ENCODE measurements at regions not wholly inside any gene's neighbourhood (a gene's known extent, or its start where the extent isn't known, plus 50 kb on each side); places are given as distances from the start of the nearest gene placed in this dataset.
A peak's percentile ranks its signal among the peaks of the same experiment; 100 is the strongest.

DNA sequence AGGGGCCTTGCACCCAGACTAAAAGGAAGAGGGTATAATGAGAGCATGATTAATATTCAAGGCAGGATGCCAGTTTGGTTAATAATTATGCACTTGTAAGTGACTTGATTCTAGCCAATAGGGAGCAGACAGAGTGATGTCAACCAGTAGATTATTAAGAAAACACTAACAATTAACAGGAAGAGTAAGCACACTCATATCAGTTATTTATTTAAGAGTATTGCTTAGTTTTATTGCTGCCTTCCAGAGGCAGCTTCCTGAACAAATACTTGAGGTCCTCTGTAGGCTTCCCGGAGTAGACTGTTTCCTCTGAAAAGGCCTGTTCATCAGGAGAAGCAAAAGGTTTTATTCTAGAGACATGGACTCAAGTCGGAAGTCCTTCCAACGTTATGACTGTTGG is 129.1 kb upstream of the AFF2 start:
- DNase-seq: no peak

DNA sequence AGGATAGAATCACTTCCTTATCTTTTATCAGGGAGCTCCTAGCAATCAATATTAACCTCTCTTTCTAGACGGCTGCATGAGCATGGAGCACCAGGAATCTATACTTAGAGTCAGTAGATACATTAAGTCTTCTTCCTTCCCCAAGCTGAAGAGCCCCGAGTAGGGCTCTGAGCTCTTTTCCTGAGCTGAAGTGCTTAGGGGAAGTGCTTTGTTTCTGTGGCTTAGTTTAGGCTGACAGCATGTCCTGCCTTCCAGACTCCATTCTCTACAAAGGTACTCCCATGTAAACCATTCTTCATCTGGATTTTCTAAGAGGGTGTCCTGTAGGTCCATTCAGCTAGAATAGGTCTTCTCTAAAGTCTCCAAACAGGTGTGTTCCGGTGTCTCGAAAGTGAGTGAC is 127.5 kb upstream of the AFF2 start:
- no peak for DNase-seq

DNA sequence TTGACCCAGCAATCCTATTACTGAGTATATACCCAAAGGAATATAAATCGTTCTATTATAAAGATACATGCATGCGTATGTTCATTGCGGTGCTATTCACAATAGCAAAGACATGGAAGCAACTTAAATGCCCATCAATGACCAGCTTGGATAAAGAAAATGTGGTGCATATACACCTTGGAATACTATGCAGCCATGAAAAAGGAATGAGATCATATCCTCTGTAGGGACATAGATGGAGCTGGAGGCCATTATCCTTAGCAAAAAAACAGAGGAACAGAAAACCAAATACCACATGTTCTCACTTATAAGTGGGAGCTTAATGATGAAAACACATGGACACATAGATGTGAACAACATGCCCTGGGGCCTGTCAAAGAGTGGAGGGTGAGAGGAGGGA is 124.1 kb upstream of the AFF2 start:
- DNase-seq: no peak

DNA sequence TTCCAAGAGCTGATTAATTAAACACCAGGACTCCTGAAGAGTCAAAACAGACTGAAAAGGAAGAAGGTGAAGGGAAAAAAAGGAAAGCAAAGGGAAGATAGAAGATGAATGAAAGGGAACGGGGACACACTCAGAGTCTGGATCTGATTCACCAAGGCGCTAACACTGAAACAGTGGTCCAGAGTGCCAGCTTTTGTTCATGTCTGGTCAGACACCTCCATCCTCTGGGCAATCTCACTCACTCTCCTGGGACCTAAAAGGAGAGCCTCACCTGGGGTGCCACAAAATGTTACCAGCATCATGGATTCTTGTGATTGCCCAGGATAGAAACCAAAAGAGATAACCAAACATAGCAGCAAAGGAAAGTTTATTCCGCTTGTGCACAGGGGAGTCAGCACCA is 120.3 kb upstream of the AFF2 start:
- DNase-seq: no peak

DNA sequence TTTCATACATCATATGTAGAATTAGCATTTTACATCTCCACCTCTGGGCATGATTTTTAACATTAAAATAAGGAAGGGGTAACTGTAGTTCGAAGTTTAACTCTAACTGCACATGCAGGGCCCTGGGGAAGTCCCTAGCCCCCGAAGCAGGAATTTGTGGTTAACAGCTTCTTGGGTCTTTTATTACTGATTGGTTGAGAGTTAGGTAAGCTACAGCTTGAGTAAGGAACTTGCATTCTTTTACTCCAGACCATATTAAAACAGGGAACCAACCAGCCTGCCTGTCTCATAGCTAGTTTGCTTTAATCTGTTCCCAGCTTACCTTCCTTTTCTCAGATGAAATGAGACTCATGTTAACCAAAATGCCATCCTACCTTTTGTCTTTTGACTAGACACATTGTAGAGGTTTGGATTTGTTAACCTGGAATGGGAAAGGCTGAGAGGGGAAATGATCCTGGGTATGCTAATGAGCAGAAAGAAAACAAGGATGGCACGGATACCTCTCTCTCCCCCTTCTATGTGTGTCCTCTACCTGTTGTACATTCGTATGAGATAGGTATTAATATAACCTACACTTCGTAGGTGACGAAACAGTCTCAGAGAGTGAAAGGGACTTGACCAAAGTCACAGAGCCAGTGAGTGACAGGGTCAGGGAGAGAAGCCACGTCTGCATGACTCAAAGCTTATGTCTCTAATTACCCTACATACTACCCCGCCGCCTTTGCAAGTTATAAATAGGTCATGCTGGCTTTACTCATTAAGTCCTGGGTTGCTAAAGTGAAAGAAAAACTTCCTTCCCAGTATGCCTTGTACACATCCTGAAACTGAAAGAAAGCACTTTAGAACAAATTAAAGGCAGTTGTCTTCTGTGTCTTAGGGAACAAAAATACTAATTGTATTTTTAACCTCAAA is 119.5 kb upstream of the AFF2 start:
- DNase-seq: peak; percentile 18 to 21

DNA sequence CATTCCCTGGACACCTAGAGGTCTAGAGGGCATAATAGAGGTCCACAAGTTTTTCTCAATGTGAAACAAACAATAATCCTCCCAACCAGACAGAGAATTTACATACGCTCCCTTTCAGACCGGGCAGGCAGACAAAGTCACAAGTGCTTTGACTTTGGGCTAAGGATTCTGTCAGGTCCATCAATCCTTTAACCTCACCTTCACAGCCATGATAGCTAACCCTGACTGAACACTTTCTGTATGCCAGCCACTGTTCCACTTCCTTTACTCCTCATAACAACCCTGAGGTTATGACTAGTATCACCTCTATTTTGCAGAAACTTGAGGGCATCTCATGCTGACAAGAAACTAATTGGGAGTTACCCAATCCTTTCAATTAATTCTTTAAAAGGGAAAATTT is 118.8 kb upstream of the AFF2 start:
- DNase-seq: no peak

DNA sequence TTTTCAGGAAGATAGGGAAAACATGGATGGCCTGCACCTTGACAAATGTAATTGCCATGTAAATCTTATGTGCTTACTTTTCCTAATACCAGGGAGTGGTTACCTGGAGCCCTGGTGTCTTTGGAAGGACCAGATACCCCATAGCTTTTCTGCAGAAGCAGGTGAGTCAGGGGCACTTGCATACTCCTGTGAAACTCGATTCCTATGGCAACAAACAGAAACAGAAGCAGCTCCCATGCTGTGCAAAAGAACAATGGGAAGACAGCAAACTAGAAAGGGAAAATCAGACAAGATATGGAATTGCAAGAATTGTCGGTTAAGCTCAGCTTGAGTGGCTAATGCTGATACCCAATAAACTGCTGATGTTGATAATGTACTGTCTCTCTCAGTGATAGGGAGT is 117.4 kb upstream of the AFF2 start:
- DNase-seq: no peak

DNA sequence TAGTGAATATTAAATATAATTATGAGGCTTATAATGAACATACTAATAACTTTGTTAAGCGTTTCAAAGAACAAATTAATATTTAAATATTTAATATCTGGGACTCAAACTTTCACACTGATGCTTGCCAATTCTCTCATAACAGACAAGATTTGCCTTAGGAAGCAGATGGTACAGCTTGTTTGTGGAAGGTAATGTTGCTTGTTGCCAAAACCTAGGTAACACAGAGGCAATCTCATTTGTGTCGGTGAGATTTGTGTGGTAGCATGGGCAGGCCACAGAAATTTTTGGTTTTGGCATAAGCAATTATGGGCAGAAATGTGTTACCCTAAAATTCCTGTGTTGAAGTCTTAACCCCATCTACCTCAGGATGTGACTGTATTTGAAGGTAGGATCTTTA is 114.9 kb upstream of the AFF2 start:
- no peak for DNase-seq

DNA sequence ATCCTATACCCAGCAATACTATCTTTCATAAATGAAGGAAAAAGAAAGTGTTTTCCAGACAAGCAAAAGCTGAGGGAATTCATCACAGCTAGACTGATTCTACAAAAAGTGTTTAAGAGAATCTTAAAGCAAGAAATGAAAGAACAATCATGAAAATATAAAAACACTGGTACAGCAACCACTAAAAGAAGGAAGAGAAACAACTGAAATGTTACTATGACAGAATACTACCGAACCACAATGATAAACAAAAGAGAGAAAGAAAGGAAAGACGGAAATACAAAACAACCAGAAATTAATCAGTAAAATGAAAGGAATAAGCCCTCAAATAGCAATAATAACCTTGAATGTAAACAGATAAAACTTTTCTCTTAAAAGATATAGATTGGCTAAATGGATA is 110.8 kb upstream of the AFF2 start:
- DNase-seq: no peak

DNA sequence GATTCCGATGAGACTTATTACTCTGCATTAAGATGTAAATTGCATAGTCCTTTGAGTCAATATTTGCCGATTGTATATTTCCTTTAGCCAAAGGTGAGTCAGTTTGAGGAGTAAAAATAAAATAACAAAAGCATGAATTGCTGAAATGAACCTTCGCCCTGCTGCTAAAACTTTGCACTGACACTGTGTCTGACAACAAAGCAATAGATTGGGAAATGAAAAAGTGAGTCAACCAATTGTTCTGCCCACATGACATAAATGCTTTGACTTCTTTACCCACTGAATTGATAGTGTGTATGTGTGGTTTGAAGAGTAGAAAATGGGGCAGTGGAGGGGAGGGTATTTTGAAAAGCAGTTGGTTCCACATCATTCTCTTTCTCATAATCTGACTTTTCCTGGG is 88.4 kb upstream of the AFF2 start:
- DNase-seq: no peak

DNA sequence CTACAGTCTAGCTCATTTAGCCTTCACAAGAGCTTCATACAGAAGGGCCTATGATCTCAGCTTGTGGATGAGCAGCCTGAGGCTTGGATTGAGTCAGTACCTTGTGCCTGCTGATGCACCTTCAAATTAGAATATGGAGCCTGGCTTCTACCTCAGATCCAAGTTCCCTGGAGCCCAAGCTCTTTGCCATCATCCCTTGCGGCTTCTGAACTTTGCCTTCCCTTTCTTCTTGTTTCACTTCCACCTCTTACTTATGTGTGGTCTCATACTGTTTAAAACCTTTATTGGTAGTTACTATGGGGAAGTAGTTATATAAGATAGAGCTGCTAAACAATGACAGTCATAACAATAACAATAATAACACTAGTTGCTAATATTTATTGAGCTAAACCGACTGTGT is 84.3 kb upstream of the AFF2 start:
- DNase-seq: no peak

DNA sequence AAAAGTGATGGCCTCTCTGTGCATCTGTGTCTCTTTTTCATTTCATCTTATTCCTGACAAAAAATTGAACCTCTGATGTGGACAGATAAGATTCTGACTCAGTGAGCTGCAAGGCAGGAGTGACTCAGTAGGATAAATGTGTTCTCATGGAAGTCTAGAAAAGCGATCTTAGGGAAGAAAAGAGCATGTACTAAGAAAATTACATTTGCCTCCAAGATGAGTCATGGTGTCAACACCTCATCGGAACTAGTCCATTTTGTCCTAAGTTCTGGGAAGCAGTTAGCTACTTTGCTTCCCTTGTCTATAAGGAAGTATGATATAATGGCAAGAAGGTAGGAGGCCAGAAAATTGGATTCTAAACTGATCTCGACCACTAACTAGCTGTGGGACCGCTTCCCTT is 83.5 kb upstream of the AFF2 start:
- DNase-seq: no peak

DNA sequence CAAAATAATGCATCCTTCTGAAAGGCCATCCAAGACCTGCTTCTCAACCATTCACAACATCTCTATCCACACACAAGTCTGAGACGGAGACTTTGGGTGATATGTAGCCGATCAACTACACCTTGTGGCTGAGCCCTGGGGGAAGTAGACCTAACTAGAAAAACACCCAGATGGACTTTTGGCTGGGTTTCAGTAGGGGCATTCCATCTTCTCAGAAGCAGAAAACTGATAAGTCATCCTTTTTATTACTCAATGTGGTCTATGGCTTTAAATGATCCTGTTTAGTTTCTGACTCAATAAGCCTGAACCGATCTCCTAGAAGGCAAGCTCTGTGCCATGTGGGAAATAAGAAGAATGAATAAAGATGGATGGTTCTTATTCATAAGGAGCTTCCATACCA is 82.5 kb upstream of the AFF2 start:
- no peak for DNase-seq

DNA sequence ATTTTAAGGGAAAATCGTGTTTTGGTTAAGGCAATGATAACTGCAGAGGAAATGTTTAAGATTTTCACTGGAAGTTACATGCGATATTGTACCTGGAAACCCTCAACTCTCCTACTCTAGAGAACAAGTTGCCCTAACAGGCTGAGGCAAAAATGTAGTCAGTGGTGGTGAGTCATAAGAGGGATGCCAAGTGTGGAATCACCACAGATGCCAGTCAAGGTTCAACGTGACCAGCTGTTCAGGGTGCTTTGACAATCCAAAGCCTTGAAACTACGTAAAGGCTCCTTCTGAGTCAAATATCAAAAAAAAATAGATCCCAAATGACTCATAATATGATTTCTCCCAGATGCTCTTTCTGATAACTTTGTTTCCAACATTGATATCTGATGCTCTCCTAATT is 77.9 kb upstream of the AFF2 start:
- no peak for DNase-seq

DNA sequence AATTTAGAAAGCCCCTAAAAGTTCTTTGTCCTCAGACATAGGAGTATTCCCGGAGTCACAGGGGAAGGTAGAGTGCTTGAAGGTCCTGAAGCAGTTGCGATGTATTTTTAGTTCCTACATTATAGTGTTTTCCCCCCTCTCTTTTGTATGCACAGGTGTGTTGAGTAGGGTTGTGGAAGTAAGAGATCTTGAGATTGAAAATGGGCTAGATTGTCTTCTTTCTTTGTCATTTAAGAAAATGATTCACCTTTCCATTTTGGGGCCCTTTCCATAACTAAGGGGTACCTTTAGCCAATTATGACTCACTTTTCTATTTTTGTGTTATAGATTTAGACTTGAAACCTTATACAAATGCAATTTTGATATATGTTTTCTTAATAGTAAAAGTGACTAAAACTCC is 75.8 kb upstream of the AFF2 start:
- no peak for DNase-seq

DNA sequence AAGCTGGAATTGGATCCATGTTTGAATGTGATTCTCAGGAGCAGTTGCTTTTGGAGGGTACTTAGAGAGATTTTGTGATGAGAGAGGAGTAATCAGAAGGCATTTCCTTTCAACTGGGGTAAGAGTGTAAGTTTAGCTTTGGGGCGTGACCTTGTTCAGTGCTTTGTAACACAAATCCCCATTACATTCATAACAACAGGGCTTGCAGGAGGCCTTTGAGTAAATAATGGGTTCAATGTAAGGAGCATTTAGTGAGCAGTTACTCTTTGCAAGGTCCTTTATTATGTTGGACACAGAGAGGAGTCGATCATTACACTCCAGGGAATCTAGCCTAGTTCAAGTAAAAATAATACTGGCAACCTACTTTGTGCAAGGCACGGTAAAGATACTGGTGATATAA is 74.0 kb upstream of the AFF2 start:
- DNase-seq: no peak

DNA sequence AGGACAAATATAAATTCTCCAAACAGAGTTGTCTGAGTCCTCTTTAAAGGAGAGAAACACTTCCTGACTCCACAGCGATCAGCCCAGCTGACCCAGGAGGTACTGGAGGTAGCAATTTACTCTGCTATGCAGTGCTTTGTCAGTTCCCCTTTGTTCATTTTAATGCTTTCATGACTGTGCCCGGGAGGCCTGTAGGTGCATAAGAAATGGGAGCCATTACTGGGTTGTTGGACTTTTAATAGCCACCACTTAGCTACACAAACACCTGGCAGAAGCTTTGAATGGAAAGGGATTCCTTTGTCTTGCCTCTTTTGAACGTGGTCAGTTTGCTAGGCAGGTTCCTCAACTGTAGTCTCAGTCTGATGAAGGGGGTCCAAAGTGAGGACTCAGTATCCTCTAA is 59.0 kb upstream of the AFF2 start:
- DNase-seq: no peak

DNA sequence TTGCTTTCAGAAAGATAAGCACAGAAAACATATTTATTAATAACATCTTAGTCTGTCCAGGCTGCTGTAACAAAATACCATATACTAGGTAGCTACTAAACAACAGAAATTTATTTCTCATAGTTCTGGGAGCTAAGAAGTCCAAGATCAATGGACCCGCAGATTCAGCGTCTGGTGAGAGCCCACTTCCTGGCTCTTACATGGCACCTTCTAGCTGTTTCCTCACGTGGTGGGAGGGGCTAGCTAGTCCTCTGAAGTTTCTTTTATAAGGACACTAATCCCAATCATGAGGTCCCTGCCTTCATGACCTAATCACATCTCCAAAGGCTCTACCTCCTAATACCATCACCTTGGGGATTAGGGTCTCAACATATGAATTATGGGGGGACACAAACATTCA is 57.2 kb upstream of the AFF2 start:
- no peak for DNase-seq

DNA sequence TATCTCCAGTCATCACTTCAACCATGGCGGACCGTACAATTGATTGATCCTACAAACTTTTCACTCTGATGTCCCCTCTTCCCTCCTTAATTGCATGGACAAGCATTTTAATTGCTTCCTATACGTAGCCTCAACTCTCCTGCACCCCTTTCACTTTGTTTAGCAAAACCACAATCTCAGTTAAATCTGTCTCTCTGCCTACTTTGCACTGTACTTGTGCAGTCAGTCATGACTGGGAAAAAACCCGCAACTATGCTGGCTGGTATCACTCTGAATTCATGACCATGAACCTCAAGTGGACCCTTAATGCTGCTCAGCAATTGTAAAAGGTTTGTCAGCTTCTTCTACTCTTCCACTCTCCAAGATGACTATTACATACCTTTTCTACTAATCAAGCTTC is 51.7 kb upstream of the AFF2 start:
- DNase-seq: no peak
